Gastroesophageal sphincter (tissue), 4 donors: ENCODE measurements at regions not wholly inside any gene's neighbourhood (a gene's known extent, or its start where the extent isn't known, plus 50 kb on each side); places are given as distances from the start of the nearest gene placed in this dataset.

Experiments
- ATAC-seq: fragments of 150-250 bp; one replicate; pipeline ENCODE4 v1.9.1; 2016; ENCODE audit warnings: mild to moderate bottlenecking, moderate library complexity
- H3K27ac ChIP-seq, 4 donors: fragments of 200-600 bp; sonication (generic) in 3 of 4; 1 replicate in 3 of 4; 2 replicates in 1 of 4; pipeline ENCODE4 v1.5.1; 2016 to 2019
- H3K27me3 ChIP-seq: fragments of 200-600 bp; sonication (generic); one replicate; pipeline ENCODE4 v1.5.1; 2019
- H3K36me3 ChIP-seq, 2 donors: fragments of 200-600 bp; sonication (generic); one replicate each; pipeline ENCODE4 v1.5.1; 2019; ENCODE audit warnings: control low read depth in 1 of 2
- H3K4me1 ChIP-seq, 3 donors: fragments of 200-600 bp; sonication (generic); 1 replicate in 2 of 3; 2 replicates in 1 of 3; pipeline ENCODE4 v1.5.1; 2016 to 2019; ENCODE audit warnings: control low read depth in 2 of 3
- H3K4me3 ChIP-seq, 2 donors: fragments of 200-600 bp; sonication (generic); one replicate each; pipeline ENCODE4 v1.5.1; 2019; ENCODE audit warnings: mild to moderate bottlenecking in 1 of 2, moderate library complexity in 1 of 2
- H3K9me3 ChIP-seq, 3 donors: fragments of 200-600 bp; sonication (generic); one replicate each; pipeline ENCODE4 v1.5.1; 2017 to 2019; ENCODE audit warnings: control low read depth in 2 of 3
- CTCF ChIP-seq, 4 experiments: fragments of 200-600 bp in 2 of 4; fragments of 450-650 bp in 2 of 4; sonication (generic) in 1 of 4; IDR thresholded peaks; one replicate each; pipeline ENCODE4 v1.5.1; 2017 to 2019; ENCODE audit warnings: antibody characterized with exemption in 4 of 4, mild to moderate bottlenecking in 2 of 4, moderate library complexity in 2 of 4
- EP300 ChIP-seq: sonication (generic); formaldehyde crosslinking; IDR thresholded peaks from one replicate; pipeline ENCODE4 v1.6.1; 2017; ENCODE audit warnings: antibody characterized with exemption, mild to moderate bottlenecking
- POLR2A ChIP-seq, 2 donors: fragments of 450-650 bp; IDR thresholded peaks; one replicate each; pipeline ENCODE4 v1.6.1; 2017; ENCODE audit warnings: antibody characterized with exemption in 2 of 2, mild to moderate bottlenecking in 2 of 2, moderate library complexity in 1 of 2
- POLR2AphosphoS5 ChIP-seq: sonication (generic); formaldehyde crosslinking; IDR thresholded peaks from one replicate; pipeline ENCODE4 v1.6.1; 2017; ENCODE audit warnings: antibody characterized with exemption
- WGBS, 2 donors: methylation state at CpG; one replicate each; pipeline ENCODE4 v1.1.5; 2018; ENCODE audit warnings: low coverage in 1 of 2; 5-methylcytosine and 5-hydroxymethylcytosine counted together

- H3K4me3 ChIP-seq = no peak overlapping the region
- ATAC-seq = no peak
- H3K27ac ChIP-seq = no peak overlapping the region
- H3K36me3 ChIP-seq = no peaks in the 10 kb centered on the region
- H3K4me1 ChIP-seq = no peaks in the 10 kb centered on the region
- TF ChIP-seq CTCF (IDR thresholded peaks at IDR 0.05) (no peak), POLR2A (IDR thresholded peaks at IDR 0.05) (no peak), EP300 (no peak), POLR2AphosphoS5 (no peak)
- H3K9me3 ChIP-seq = no peaks in the 10 kb centered on the region
- whole genome bisulfite sequencing, 2 donors = 79 to 84% methylated on average over 2 of the region's 2 CpGs
- H3K27me3 ChIP-seq = no peaks in the 10 kb centered on the region
Measured at GRCh38 chr14:87489196-87489819, 503.7 kb downstream of the GALC start.

GRCh38 chr14:87483271-87484260 is 509.4 kb downstream of the GALC start:
- Histone ChIP-seq H3K4me3 (no peak overlapping the region), H3K4me1 (no peaks in the 10 kb centered on the region), H3K36me3 (no peaks in the 10 kb centered on the region), H3K27ac (no peak overlapping the region), H3K9me3 (no peaks in the 10 kb centered on the region), H3K27me3 (no peaks in the 10 kb centered on the region)
- no peak for TF ChIP-seq POLR2A (IDR thresholded peaks at IDR 0.05)
- no peak for TF ChIP-seq CTCF (IDR thresholded peaks at IDR 0.05)
- no peak for TF ChIP-seq POLR2AphosphoS5
- TF ChIP-seq EP300 = no peak
- WGBS, 2 donors = 77 to 90% methylated on average over 5 to 8 of the region's 8 CpGs
- ATAC-seq = no peak

GRCh38 chr14:87468531-87468930 is 524.5 kb downstream of the GALC start:
- Histone ChIP-seq H3K4me3 (no peak overlapping the region), H3K27me3 (no peaks in the 10 kb centered on the region), H3K27ac (no peak overlapping the region), H3K36me3 (no peaks in the 10 kb centered on the region), H3K4me1 (no peaks in the 10 kb centered on the region), H3K9me3 (no peaks in the 10 kb centered on the region)
- ATAC-seq = no peak
- TF ChIP-seq EP300 (no peak), CTCF (IDR thresholded peaks at IDR 0.05) (no peak), POLR2AphosphoS5 (no peak)
- WGBS, 2 donors = 92 to 100% methylated on average over 1 of the region's 1 CpG

DNA sequence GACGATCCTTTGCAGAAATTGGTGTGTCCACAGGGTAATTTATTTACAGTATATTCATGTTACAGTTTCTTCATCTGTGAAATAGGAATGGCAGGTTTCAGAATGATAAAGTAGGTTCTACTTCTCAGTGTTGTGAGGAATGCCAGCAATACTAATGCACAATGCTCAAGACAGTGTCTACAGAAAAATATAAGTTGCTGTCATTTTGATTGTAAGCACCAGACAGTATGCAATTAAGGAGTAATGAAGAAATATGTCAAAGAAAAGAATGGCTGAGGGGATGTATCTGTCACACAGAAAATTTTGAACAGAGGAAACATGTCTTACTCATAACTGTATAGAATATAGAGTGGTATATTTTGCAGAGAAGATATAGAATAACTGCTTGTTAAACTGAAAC is 525.4 kb downstream of the GALC start:
- Histone ChIP-seq H3K36me3 (no peaks in the 10 kb centered on the region), H3K9me3 (no peaks in the 10 kb centered on the region), H3K27ac (no peak overlapping the region), H3K27me3 (no peaks in the 10 kb centered on the region), H3K4me3 (no peak overlapping the region), H3K4me1 (no peaks in the 10 kb centered on the region)
- 78 to 90% methylated on average over 1 of the region's 1 CpG for WGBS, 2 donors
- ATAC-seq = no peak
- TF ChIP-seq EP300 = no peak
- TF ChIP-seq POLR2A (IDR thresholded peaks at IDR 0.05) = no peak

DNA sequence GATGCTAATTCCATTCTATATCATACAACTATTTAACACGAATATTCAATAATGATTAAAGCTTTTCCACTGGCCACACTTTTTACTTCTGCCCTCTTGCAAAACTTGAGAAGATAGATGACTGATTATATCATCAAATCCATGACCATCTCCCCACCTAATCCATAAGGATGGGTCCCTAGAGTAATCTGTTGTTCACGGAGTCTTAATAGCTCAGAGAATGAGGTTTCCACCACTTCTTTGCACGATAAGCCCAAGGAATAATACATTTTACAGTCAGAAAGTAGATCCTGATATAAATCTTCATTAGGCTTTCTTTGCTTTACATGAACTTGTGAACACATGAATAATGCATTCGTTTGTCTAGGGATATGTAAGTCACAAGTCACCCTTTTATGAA is 527.2 kb downstream of the GALC start:
- Histone ChIP-seq H3K4me1 (no peaks in the 10 kb centered on the region), H3K36me3 (no peaks in the 10 kb centered on the region), H3K9me3 (no peaks in the 10 kb centered on the region), H3K27ac (no peak overlapping the region), H3K4me3 (no peak overlapping the region), H3K27me3 (no peaks in the 10 kb centered on the region)
- WGBS, 2 donors = 83 to 84% methylated on average over 3 to 4 of the region's 4 CpGs
- ATAC-seq = no peak
- TF ChIP-seq POLR2A (IDR thresholded peaks at IDR 0.05) (no peak), CTCF (IDR thresholded peaks at IDR 0.05) (no peak), POLR2AphosphoS5 (no peak), EP300 (no peak)
